HEK293 (cell line): ENCODE measurements at regions not wholly inside any gene's neighbourhood (a gene's known extent, or its start where the extent isn't known, plus 50 kb on each side); places are given as distances from the start of the nearest gene placed in this dataset.

Experiments used
- KLF16 ChIP-seq: fragments of 450-650 bp; formaldehyde crosslinking; IDR thresholded peaks from 2 replicates; pipeline ENCODE4 v1.5.1; 2017; ENCODE audit warnings: missing biosample characterization, missing genetic modification characterization
- SP2 ChIP-seq: fragments of 450-650 bp; formaldehyde crosslinking; IDR thresholded peaks from 2 replicates; pipeline ENCODE4 v1.5.1; 2016; ENCODE audit warnings: missing biosample characterization, missing genetic modification characterization
- ZFHX2 ChIP-seq: fragments of 450-650 bp; formaldehyde crosslinking; conservative IDR thresholded peaks from 2 replicates; pipeline ENCODE4 v1.5.1; 2016; ENCODE audit warnings: missing biosample characterization, missing genetic modification characterization
- ZNF133 ChIP-seq: fragments of 450-650 bp; formaldehyde crosslinking; IDR thresholded peaks from 2 replicates; pipeline ENCODE4 v1.5.1; 2016; ENCODE audit warnings: missing biosample characterization, missing genetic modification characterization
- ZNF157 ChIP-seq: fragments of 450-650 bp; formaldehyde crosslinking; IDR thresholded peaks from 2 replicates; pipeline ENCODE4 v1.5.1; 2016; ENCODE audit warnings: missing biosample characterization, missing genetic modification characterization
- ZNF223 ChIP-seq: fragments of 450-650 bp; formaldehyde crosslinking; IDR thresholded peaks from 2 replicates; pipeline ENCODE4 v1.5.1; 2016; ENCODE audit warnings: missing biosample characterization, missing genetic modification characterization
- ZNF302 ChIP-seq: fragments of 450-650 bp; formaldehyde crosslinking; IDR thresholded peaks from 2 replicates; pipeline ENCODE4 v1.5.1; 2016; ENCODE audit warnings: missing biosample characterization, missing genetic modification characterization, low read depth
- ZNF324 ChIP-seq: fragments of 450-650 bp; formaldehyde crosslinking; IDR thresholded peaks from 2 replicates; pipeline ENCODE4 v1.5.1; 2016; ENCODE audit warnings: missing biosample characterization, missing genetic modification characterization
- ZNF37A ChIP-seq: fragments of 450-650 bp; IDR thresholded peaks from 2 replicates; pipeline ENCODE4 v1.5.1; 2018; ENCODE audit warnings: missing biosample characterization, missing genetic modification characterization
- ZNF404 ChIP-seq: fragments of 450-650 bp; formaldehyde crosslinking; IDR thresholded peaks from 2 replicates; pipeline ENCODE4 v1.5.1; 2017; ENCODE audit warnings: missing biosample characterization, missing genetic modification characterization
- ZNF514 ChIP-seq: fragments of 450-650 bp; formaldehyde crosslinking; IDR thresholded peaks from 2 replicates; pipeline ENCODE4 v1.5.1; 2016; ENCODE audit warnings: missing biosample characterization, missing genetic modification characterization
- ZNF560 ChIP-seq: fragments of 450-650 bp; formaldehyde crosslinking; IDR thresholded peaks from 2 replicates; pipeline ENCODE4 v1.5.1; 2017; ENCODE audit warnings: missing biosample characterization, missing genetic modification characterization, borderline replicate concordance
- ZNF776 ChIP-seq: fragments of 450-650 bp; formaldehyde crosslinking; IDR thresholded peaks from 2 replicates; pipeline ENCODE4 v1.5.0; 2017; ENCODE audit warnings: missing biosample characterization, missing genetic modification characterization, borderline replicate concordance
- ZNF791 ChIP-seq: fragments of 450-650 bp; formaldehyde crosslinking; IDR thresholded peaks from 2 replicates; pipeline ENCODE4 v1.5.1; 2016; ENCODE audit warnings: missing biosample characterization, missing genetic modification characterization
- ZNF792 ChIP-seq: fragments of 450-650 bp; formaldehyde crosslinking; IDR thresholded peaks from 2 replicates; pipeline ENCODE4 v1.5.1; 2016; ENCODE audit warnings: missing biosample characterization, missing genetic modification characterization
- ZNF843 ChIP-seq: fragments of 450-650 bp; formaldehyde crosslinking; IDR thresholded peaks from 2 replicates; pipeline ENCODE4 v1.5.1; 2016; ENCODE audit warnings: missing biosample characterization, missing genetic modification characterization
- ZSCAN23 ChIP-seq: fragments of 450-650 bp; formaldehyde crosslinking; IDR thresholded peaks from 2 replicates; pipeline ENCODE4 v1.5.1; 2016; ENCODE audit warnings: missing biosample characterization, missing genetic modification characterization
- TF ChIP-seq, protein P1 (sequence below): fragments of 450-650 bp; formaldehyde crosslinking; IDR thresholded peaks from 2 replicates; pipeline ENCODE4 v1.5.1; 2016; ENCODE audit warnings: missing biosample characterization, missing genetic modification characterization
- TF ChIP-seq, protein P2 (sequence below): fragments of 450-650 bp; formaldehyde crosslinking; IDR thresholded peaks from 2 replicates; pipeline ENCODE4 v1.5.0; 2017; ENCODE audit warnings: missing biosample characterization, missing genetic modification characterization, borderline replicate concordance
- TF ChIP-seq, protein P3 (sequence below): fragments of 450-650 bp; formaldehyde crosslinking; conservative IDR thresholded peaks from 2 replicates; pipeline ENCODE4 v1.5.1; 2016; ENCODE audit warnings: low read depth, missing biosample characterization, missing genetic modification characterization
- TF ChIP-seq, protein P4 (sequence below): fragments of 450-650 bp; formaldehyde crosslinking; IDR thresholded peaks from 2 replicates; pipeline ENCODE4 v1.5.1; 2016; ENCODE audit warnings: missing biosample characterization, missing genetic modification characterization
- TF ChIP-seq, protein P5 (sequence below): fragments of 450-650 bp; formaldehyde crosslinking; IDR thresholded peaks from 2 replicates; pipeline ENCODE4 v1.5.1; 2016; ENCODE audit warnings: missing biosample characterization, missing genetic modification characterization
- TF ChIP-seq, protein P6 (sequence below): fragments of 450-650 bp; IDR thresholded peaks from 2 replicates; pipeline ENCODE4 v1.5.1; 2018; ENCODE audit warnings: missing biosample characterization, mild to moderate bottlenecking, missing genetic modification characterization

DNA sequence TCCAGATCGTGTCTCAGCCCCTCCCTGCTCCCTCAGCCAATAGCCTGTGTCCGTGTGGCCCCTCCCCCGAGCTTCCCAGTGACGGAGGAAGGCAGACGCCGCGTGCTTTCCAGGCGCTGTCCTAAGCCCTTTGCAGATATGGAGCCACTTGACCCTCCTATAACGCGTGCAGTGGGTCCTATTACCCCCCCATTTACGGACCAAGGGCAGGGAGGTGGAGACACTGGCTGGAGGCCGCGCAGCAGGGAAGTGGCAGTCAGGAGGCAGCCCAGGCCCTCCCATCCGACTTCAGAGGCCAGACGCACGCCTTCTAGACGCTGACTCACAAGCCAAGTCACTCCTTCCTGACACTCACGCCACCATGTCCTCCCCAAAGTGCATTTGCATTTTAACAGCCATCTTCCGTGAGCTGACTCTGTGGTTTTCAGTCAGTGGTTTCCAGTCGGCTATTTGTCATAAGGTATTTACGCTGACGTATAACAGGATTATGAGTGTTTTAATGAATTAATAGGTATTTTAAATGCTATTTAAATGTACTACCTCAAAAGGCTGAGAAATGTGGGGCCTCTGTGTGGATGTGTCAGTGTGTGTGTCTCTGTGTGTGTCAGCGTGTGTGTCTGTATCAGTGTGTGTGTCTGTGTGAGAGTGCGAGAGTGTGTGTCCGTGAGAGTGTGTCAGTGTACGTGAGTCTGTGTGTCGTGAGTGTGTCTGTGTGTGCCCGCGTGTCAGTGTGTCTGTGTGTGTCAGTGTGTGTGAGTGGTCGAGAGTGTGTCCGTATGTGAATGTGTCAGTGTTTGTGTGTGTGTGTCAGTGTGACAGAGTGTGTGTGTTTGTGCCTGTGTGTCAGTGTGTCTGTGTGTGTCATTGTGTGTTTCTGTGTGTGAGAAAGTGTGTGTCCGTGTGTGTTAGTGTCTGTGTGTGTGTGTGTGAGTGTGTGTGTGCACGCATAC, 92.0 kb upstream of the INSIG1 start (continued):
- TF ChIP-seq, protein P1, sequence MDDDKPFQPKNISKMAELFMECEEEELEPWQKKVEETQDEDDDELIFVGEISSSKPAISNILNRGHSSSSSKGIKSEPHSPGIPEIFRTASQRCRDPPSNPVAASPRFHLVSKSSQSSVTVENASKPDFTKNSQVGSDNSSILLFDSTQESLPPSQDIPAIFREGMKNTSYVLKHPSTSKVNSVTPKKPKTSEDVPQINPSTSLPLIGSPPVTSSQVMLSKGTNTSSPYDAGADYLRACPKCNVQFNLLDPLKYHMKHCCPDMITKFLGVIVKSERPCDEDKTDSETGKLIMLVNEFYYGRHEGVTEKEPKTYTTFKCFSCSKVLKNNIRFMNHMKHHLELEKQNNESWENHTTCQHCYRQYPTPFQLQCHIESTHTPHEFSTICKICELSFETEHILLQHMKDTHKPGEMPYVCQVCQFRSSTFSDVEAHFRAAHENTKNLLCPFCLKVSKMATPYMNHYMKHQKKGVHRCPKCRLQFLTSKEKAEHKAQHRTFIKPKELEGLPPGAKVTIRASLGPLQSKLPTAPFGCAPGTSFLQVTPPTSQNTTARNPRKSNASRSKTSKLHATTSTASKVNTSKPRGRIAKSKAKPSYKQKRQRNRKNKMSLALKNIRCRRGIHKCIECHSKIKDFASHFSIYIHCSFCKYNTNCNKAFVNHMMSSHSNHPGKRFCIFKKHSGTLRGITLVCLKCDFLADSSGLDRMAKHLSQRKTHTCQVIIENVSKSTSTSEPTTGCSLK (tag by site-specific recombination): no peak
- TF ChIP-seq ZNF302 (tag by site-specific recombination): no peak
- TF ChIP-seq, protein P2, sequence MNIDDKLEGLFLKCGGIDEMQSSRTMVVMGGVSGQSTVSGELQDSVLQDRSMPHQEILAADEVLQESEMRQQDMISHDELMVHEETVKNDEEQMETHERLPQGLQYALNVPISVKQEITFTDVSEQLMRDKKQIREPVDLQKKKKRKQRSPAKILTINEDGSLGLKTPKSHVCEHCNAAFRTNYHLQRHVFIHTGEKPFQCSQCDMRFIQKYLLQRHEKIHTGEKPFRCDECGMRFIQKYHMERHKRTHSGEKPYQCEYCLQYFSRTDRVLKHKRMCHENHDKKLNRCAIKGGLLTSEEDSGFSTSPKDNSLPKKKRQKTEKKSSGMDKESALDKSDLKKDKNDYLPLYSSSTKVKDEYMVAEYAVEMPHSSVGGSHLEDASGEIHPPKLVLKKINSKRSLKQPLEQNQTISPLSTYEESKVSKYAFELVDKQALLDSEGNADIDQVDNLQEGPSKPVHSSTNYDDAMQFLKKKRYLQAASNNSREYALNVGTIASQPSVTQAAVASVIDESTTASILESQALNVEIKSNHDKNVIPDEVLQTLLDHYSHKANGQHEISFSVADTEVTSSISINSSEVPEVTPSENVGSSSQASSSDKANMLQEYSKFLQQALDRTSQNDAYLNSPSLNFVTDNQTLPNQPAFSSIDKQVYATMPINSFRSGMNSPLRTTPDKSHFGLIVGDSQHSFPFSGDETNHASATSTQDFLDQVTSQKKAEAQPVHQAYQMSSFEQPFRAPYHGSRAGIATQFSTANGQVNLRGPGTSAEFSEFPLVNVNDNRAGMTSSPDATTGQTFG (tag by site-specific recombination): 0 out of 2 replicates have a peak, but pooled peaks have one; percentile 34
- no peak for TF ChIP-seq ZNF157
- no peak for TF ChIP-seq ZNF776
- TF ChIP-seq, protein P3, sequence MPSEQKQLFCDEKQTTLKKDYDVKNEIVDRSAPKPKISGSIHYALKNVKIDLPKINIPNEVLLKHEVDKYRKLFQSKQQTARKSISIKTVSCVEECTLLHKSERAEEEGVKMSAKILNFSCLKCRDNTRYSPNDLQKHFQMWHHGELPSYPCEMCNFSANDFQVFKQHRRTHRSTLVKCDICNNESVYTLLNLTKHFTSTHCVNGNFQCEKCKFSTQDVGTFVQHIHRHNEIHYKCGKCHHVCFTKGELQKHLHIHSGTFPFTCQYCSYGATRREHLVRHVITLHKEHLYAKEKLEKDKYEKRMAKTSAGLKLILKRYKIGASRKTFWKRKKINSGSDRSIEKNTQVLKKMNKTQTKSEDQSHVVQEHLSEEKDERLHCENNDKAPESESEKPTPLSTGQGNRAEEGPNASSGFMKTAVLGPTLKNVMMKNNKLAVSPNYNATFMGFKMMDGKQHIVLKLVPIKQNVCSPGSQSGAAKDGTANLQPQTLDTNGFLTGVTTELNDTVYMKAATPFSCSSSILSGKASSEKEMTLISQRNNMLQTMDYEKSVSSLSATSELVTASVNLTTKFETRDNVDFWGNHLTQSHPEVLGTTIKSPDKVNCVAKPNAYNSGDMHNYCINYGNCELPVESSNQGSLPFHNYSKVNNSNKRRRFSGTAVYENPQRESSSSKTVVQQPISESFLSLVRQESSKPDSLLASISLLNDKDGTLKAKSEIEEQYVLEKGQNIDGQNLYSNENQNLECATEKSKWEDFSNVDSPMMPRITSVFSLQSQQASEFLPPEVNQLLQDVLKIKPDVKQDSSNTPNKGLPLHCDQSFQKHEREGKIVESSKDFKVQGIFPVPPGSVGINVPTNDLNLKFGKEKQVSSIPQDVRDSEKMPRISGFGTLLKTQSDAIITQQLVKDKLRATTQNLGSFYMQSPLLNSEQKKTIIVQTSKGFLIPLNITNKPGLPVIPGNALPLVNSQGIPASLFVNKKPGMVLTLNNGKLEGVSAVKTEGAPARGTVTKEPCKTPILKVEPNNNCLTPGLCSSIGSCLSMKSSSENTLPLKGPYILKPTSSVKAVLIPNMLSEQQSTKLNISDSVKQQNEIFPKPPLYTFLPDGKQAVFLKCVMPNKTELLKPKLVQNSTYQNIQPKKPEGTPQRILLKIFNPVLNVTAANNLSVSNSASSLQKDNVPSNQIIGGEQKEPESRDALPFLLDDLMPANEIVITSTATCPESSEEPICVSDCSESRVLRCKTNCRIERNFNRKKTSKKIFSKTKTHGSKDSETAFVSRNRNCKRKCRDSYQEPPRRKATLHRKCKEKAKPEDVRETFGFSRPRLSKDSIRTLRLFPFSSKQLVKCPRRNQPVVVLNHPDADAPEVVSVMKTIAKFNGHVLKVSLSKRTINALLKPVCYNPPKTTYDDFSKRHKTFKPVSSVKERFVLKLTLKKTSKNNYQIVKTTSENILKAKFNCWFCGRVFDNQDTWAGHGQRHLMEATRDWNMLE (tag by site-specific recombination): 0 out of 2 replicates have a peak, but pooled peaks have one; percentile 29
- TF ChIP-seq SP2 (tag by site-specific recombination): peak; percentile 93
- TF ChIP-seq ZSCAN23 (tag by site-specific recombination): peak; percentile 60; the same call in 1 of the 2 replicates
- TF ChIP-seq ZNF560 (tag by site-specific recombination): no peak
- peak; percentile 68 for TF ChIP-seq ZNF324 (tag by site-specific recombination)
- TF ChIP-seq, protein P4, sequence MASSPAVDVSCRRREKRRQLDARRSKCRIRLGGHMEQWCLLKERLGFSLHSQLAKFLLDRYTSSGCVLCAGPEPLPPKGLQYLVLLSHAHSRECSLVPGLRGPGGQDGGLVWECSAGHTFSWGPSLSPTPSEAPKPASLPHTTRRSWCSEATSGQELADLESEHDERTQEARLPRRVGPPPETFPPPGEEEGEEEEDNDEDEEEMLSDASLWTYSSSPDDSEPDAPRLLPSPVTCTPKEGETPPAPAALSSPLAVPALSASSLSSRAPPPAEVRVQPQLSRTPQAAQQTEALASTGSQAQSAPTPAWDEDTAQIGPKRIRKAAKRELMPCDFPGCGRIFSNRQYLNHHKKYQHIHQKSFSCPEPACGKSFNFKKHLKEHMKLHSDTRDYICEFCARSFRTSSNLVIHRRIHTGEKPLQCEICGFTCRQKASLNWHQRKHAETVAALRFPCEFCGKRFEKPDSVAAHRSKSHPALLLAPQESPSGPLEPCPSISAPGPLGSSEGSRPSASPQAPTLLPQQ (tag by site-specific recombination): peak; percentile 91
- TF ChIP-seq, protein P5, sequence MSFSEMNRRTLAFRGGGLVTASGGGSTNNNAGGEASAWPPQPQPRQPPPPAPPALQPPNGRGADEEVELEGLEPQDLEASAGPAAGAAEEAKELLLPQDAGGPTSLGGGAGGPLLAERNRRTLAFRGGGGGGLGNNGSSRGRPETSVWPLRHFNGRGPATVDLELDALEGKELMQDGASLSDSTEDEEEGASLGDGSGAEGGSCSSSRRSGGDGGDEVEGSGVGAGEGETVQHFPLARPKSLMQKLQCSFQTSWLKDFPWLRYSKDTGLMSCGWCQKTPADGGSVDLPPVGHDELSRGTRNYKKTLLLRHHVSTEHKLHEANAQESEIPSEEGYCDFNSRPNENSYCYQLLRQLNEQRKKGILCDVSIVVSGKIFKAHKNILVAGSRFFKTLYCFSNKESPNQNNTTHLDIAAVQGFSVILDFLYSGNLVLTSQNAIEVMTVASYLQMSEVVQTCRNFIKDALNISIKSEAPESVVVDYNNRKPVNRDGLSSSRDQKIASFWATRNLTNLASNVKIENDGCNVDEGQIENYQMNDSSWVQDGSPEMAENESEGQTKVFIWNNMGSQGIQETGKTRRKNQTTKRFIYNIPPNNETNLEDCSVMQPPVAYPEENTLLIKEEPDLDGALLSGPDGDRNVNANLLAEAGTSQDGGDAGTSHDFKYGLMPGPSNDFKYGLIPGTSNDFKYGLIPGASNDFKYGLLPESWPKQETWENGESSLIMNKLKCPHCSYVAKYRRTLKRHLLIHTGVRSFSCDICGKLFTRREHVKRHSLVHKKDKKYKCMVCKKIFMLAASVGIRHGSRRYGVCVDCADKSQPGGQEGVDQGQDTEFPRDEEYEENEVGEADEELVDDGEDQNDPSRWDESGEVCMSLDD (tag by site-specific recombination): peak; percentile 23; the same call in 1 of the 2 replicates
- TF ChIP-seq ZNF223 (tag by site-specific recombination): no peak
- TF ChIP-seq ZNF404 (tag by site-specific recombination): no peak
- TF ChIP-seq KLF16: peak; percentile 74
- TF ChIP-seq ZNF133 (tag by site-specific recombination): no peak
- peak; percentile 27; the same call in 1 of the 2 replicates for TF ChIP-seq ZFHX2 (tag by site-specific recombination)
- no peak for TF ChIP-seq ZNF792 (tag by site-specific recombination)
- TF ChIP-seq ZNF37A (tag by site-specific recombination): no peak
- no peak for TF ChIP-seq ZNF514 (tag by site-specific recombination)
- TF ChIP-seq, protein P6, sequence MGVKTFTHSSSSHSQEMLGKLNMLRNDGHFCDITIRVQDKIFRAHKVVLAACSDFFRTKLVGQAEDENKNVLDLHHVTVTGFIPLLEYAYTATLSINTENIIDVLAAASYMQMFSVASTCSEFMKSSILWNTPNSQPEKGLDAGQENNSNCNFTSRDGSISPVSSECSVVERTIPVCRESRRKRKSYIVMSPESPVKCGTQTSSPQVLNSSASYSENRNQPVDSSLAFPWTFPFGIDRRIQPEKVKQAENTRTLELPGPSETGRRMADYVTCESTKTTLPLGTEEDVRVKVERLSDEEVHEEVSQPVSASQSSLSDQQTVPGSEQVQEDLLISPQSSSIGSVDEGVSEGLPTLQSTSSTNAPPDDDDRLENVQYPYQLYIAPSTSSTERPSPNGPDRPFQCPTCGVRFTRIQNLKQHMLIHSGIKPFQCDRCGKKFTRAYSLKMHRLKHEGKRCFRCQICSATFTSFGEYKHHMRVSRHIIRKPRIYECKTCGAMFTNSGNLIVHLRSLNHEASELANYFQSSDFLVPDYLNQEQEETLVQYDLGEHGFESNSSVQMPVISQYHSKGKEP (tag by site-specific recombination): no peak; the same call in 1 of the 2 replicates
- TF ChIP-seq ZNF791 (tag by site-specific recombination): no peak; the same call in 1 of the 2 replicates
- peak; percentile 91 for TF ChIP-seq ZNF843
